ENCODE measurements at regions not wholly inside any gene's neighbourhood (a gene's known extent, or its start where the extent isn't known, plus 50 kb on each side); places are given as distances from the start of the nearest gene placed in this dataset.

DNA sequence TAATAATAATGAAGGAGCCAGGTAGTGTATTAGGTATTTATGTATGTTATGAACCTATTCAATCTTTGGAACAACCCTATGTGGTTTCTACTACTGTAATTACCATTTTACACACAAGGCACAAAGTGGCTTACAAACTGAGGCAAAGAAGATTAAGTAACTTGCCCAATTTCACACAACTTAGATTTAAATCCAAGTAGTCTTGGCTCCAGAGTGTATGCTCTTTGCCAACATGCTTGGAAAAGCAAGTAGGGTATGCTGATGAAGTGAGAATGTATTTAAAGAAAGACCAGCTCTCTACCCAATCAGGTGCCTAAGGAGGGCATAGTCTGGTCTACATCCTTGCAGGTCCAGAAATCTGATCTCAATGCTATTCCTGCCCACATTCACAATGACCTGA lies 463.2 kb downstream of the METTL15 start:
- DNase-seq: no peak

DNA sequence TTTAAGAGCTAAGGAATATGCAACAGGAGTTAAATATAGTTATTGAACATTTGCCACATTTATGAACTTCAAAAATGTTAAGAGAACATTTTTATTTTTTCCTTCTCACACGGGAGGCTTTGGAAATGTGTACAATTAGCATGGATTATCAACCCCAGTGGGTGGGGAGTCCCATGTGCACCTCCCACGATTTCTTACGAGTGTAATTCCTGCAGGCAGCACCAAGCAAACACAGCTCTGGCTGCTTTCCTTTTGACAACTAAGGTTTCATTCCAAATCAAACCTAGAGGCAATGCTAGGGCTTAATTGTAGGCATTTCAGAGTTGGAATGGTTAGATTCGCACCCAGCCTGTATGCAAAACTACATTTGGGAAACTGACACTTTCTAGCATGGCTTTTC lies 460.9 kb downstream of the METTL15 start:
- DNase-seq: no peak

DNA sequence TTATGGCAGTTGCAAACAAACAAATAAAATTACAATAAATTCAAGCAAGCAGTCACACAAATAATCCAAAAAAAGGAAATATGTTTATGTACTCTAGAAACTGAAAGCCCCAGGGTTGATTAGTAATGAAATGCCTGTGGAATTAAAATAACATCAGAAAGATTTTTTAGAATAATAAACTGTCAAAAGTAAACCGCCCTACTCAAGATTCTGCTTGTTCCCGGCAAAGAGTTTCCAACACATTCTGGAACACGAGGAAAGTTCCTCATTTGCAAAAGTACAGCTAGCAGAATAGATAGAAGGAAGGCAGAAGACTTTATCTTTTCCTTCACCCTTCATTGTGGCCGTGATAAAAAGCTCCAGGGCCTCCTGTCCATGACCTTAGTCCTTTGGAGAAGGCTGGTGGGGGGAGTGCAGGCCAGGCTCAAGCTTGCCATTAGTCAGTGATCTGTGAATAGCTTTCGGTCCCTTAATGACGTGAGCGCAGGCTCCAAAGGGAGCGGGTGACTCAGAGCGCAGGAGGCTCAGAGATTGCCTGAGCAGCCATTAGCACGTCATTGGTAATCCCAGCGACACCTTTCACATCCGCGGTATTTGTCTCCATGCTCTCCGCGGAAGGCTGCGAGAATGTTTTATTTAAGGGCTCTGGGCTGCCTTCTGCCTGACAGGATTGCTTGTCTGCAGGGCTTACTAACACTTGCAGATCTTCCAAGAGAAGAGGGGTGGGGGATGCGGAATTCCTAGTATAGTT lies 458.3 kb downstream of the METTL15 start:
- no peak for DNase-seq

DNA sequence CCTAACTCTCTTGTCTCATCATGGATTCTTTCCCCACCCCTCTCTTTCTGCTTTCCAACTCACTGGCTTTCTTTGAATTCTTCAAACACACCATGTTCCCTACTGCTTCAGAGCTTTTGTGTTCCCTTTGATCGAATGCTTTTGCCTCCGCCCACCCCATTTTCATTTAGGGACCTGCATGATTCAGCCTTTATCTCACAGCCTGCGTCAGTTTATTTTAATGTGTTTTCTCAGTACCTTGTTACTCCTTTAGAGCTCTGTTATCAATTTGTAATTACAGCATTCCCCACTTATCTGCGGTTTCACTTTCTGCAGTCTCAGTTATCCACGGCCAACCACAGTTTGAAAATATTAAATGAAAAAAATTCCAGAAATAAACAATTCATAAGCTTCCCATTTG lies 451.3 kb downstream of the METTL15 start:
- DNase-seq: no peak

DNA sequence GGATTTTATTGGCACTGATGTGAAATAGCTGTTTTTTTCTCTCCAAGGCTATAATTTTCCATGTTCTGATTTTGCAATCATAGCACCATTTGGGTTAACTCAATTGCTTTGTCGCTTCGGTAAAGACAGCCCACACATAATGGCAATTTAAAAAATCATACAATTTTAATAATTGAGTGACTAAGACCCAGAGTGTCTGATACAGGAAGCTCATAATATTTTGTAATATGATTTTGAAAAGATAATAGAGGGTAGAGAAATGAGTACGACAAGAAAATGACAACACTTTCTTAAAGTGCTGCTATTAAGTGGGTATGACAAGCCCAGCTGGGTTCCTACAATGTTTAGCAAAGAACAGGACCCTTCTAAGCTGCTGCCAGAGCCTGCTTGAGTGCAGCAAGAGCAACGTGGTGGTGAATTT lies 439.1 kb downstream of the METTL15 start:
- no peak for DNase-seq

DNA sequence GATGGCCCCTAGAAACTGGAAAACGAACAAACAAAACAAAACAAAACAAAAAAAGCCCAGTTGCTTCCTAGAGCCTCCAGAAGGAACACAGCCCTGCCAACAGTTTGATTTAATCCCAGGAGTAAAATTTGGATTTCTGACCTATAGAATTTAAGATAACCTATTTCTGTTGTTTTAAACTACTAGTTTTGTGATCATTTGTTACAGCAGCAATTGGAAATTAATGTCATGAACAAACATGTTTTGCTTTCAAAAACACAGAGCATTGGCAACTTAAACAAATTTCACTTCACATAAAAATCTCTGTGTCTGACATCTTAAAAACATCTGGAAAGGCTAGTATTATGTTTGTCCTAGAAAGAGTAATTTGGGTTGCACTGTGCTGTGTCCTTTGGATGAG lies 437.3 kb downstream of the METTL15 start:
- no peak for DNase-seq

DNA sequence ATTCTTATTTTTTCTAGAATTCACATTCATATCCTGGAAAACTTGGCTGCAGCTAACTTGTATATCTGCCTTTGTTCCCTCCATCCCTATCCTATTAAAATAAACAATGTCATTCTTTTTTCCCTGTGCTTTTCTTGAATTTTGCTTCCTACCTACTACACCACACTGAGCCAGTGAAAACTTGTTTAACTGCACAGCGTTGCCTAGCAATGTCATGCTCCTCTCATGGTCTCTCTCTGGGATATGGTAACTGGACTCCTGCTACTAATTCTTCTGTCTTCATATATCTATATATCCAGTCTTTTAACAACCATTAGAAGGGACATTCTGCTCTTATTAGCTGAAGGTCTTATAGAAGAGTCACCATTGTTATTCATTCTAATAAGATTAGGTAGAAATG lies 434.4 kb downstream of the METTL15 start:
- DNase-seq: no peak

DNA sequence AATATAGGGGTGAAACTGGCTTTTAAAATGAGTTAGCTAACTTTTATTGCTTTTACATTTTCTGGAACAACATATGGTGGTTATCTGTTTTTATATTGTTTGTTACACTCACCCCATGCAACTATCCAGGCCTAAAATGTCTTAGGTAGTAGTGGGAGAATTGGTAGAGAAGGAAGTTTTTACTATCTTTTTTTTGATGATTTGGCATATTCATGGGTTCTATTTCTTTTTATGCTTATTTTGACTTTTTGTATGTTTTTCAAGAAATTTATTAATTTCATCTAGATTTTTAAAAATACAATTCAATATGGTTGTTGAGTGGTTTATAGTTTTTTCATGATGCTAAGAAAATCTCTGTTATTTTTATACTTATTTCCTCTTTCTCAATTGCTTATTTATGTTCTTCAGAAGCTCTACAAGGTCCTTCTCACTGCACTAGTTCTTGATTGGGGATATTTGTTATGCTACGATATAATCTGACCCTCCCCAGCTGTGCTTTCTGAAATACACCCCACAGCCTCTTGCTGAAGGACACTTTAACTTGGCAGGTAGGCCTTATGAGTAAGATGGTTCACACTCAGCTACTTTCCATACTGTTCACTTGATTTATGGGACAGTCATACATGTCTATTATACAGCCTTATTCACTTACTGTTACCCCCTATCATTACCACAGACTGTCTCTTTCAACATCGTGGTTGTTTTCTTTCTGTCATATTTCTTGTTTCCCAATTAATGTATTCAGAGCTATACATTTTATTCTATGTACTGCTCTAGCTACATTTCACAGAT lies 431.2 kb downstream of the METTL15 start:
- no peak for DNase-seq

DNA sequence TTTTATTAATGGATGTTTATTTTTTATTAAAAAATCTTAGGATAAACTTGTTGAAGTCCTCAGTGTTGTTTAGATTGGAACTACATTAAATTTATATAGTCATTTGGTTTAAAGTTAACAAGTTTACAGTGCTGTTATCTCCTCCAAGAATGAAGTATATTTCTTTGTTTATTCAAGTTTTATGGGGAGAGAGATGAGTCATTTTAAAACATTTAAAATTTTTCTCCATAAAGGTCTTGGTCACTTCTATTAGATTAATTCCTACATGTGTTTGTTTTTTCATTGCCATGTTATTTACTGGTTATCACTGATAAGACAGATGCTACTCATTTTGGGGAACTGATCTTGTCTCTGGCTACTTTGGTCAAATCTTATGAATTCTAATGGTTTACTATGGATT lies 429.6 kb downstream of the METTL15 start:
- no peak for DNase-seq

DNA sequence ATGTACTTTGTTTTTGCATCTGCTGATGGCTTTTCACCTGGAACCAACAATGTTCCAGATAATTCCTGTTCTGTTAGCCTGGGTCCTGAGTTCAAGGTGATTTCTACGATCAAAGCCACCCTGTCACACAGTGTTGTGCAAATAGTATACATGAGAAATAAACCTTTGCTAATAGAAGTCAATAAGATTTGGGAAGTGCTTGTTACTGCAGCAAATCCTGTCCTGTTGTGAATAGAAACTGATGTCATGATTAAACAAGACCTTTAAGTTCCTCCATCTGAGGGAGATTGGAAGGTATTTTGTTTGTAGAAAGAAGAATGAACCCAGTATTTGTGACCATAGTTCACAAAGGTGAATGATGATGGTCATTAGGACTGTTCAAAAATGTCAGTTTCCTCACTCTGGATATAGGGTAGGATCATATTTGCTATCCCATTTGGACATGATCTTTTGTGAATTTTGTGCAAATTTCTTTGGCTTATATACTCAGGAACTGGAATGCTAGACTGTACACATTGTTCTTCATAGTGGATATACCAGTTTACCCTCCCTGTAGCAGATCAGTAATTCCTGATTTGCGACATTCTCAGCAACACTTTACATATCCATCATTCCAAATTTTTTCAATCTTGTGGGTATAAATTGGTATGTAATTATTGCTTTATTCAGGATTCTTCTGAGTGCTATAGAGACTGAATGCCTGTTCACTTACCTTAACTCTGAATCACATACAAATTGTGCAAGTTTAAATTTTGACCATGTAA lies 428.5 kb downstream of the METTL15 start:
- DNase-seq: no peak

DNA sequence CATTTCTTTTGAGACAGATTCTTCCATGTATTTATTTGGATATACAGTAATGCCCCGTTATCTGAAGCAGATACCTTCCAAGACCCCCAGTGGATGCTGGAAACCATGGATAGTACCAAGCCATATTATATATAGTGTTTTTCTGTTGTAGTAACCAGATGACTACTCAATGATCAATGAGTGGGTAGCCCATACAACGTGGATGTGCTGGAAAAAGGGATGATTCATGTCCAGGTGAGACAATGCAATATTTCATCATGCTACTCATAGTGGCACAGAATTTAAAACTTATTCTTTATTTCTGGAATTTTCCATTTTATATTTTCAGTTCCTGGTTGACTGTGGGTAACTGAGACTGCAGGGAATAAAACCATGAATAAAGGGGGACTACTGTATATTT lies 427.5 kb downstream of the METTL15 start:
- no peak for DNase-seq

DNA sequence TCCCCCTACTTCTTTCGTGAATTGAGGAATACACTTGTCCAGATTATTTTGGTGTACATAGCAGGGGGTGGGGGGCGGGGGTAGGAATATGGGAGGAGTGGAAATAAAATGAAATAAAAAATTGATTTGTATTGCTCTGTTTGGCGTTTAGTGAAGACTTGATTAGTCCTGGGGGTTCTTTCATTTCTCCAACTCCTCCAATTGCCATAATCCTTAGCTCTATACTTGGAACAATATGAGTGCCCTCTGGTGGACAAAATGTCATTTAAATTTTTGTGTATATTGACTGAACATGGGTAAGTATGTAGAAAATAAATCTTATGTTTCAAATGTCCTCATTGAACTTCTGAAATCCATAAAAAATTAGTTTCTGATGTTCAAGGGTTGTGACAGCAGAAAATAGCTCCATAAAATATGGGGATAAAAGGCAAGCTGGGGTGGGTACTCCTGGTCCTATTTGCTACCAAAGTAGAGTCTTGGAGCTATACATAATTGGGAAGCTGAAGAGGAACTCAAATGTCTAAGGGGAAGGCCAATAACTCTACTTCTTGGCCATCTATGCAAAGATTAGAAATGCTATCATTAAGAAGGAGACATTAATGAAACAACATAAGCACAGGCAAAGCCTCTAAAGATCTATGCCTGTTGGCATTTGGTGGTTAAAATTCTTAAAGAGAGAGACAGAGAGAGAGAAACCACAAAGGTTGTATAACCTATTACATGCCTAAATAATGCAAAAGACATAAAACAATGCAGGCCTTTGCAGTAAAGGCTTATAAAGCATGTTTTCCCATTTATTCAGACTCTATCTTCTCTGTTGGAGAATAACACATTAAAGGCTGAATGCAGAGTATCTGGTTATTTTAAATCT lies 421.6 kb downstream of the METTL15 start:
- DNase-seq: no peak

DNA sequence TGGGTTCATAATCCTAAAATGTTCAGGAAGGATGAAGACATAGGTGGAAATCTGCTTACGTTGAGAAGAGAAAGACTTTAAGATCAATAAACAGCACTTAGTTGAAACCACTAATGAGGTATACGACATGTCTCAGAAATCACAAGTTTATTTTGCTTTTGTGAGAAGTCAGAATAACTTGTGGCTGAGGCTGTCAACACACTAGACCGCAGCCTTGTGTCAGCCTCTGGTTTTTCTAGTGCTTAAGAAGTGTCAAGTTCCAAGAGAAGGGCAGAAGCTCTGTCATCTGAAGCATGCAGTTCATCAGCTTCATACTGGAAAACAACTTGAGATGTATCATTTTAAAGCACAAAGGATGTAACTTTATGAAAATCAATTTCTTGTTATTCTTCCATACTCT lies 420.9 kb downstream of the METTL15 start:
- DNase-seq: no peak

DNA sequence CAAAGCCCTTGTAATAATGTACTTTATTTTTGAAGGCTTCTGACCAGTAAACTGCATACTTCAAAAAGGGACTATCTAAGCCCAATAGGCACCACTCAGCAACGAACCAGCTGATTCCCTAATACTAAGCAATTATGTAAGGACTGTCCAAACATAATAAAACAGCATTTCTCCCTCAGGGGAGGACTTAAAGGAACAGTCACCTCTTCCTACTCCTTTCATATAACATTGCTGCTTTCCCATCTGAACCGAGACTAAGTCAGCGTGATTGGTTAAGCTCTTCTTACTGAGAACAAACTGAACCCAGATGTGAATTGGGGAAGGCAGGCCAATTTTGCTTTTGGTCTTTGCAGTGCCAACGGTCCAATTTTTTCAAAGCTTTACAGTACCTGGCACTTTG lies 420.0 kb downstream of the METTL15 start:
- no peak for DNase-seq

DNA sequence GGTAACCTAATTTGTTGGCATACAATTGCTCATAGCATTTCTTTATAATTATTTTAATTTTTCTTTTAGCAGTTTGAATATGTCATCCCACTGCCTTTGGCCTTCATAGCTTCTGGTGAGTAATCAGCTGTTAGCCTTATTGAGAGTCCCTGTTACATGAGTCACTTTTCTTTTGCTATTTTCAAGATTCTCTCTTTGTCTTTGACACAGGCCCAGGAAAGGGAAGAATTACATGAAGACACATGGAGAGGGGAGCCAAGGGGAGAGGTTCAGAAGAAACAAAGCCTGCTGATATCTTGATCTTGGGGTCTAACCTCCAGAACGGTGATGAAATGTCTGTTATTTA lies 418.2 kb downstream of the METTL15 start:
- no peak for DNase-seq

DNA sequence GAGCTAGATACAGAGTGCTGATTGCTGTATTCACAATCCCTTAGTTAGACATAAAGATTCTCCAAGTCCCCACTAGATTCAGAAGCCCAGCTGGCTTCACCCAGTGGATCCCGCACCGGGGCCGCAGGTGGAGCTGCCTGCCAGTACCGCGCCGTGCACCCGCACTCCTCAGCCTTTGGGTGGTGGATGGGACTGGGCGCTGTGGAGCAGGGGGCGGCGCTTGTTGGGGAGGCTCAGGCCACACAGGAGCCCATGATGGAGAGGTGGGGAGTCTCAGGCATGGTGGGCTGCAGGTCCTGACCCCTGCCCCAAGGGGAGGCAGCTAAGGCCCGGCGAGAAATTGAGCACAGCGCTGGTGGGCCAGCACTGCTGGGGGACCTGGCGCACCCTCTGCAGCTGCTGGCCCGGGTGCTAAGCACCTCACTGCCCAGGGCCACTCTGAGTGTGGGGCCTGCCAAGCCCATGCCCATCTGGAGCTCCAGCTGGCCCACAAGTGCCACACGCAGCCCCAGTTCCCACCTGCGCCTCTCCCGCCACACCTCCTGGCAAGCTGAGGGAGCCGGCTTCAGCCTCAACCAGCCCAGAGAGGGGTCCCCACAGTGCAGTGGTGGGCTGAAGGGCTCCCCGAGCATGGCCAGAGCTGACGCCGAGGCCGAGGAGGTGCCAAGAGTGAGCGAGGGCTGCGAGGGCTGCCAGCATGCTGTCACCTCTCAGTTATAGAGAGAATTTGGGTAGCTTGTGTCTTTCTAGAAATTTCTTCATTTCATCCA lies 417.6 kb downstream of the METTL15 start:
- no peak for DNase-seq

DNA sequence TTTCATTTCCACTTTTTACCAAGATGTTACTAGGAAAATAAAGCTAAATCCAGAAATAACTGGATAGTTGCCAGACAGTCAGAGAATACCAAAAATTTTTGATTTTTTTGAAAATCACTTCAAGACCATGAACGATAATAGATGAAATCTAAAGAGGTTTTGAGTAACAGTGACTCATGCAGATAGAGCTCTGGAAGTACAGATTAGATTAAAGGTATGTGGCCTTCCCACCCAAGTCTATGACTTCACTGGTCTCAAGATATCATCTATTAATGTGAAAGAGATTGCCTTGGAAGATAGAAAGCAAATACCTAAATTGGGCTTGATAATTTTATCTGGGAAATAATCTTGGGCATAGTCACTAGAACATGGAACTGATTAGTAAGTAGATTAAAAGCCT lies 415.9 kb downstream of the METTL15 start:
- no peak for DNase-seq

DNA sequence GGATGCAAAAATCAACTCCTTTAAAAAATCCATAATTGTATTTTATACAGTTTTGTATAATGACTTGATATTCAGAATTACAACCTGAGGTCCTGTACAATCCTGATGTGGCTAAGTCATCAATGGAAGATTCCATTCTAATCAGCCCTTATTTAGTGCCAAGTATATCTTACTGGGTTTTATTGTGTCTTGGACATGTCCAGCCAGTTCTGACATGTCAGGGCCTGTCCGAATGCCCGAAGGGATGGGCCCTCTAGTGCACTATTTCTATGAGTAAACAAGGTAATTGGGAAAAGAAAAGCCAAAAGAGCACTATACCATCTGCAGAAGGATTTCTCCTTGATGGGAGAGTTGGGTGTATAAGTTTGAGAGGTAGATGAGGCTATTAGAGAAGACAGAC lies 412.9 kb downstream of the METTL15 start:
- no peak for DNase-seq

DNA sequence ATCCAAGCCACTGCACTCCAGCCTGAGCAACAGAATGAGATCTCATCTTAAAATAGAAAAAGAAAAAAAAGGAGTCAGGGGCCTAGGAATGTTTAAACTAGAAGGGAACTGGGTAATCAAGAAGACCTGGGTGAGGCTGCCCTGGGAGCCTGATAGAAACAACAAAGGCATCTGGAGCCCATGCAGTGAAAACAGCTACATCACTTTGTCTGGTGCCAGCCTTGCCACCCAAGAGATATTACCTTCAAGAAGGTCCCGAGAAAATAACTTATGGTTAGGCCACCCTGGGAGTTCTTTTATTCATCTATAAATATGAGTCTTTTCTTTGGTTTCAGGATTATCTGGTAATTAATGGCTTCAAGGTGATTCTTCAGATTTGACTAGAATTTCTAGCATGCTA lies 412.1 kb downstream of the METTL15 start:
- DNase-seq: no peak

DNA sequence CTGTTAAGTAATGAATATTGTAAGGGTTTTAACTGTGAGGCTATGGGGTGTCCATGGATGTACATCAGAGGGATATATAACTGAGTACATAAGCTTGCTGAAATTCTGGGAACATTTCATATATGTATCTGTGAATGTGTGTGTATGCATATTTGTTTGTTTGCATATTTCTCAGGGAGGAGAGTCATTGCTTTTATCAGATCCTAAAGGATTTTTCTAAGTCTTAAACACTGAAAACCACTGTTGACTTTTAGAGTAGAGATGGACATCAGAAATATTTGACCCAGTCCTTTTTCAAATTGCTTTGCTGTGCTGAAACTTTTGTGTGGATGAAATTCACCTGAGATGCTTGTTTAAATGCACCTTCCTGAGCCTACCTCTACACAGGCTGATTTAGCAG lies 410.6 kb downstream of the METTL15 start:
- DNase-seq: no peak

DNA sequence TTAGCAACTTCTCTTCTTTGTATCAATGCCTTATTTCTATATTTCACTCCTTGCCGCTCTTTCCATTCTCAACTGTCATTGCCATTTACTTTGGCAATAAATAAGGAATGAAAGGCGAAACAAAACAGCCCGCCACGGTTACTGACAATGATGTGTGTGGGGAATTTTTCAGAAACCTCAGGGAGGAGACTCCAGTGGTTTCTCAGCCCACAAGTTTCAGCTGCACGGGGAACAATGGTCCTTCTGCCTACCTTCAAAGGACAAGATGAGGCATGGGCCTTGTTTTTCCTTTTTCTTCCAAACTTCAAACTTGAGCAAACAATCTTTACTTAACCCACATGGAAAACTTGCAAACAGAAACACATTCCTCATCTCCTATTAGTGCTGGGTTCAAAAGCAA lies 409.4 kb downstream of the METTL15 start:
- no peak for DNase-seq

DNA sequence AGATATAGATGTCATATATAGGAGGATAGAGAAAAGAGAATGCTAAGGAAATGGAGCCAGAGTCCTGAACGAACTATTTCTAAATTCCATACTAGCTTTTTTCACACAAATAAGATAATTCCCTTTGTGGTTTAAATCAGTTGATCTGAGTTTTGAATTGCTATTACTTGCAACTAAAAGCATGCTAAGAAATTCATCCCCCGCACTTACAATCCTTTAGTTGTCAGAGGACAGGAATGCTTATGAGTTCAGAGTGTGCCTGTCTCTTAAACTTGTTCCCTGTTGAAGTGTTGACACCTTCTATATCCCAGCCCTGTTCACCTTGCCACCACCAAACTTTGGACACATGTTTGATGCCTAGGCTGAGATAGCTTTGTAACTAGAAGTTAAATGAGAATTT lies 406.2 kb downstream of the METTL15 start:
- DNase-seq: no peak
